B cell (primary cell): ENCODE measurements at regions not wholly inside any gene's neighbourhood (a gene's known extent, or its start where the extent isn't known, plus 50 kb on each side); places are given as distances from the start of the nearest gene placed in this dataset.

Experiments
- ATAC-seq: fragments of 200-7000 bp; cut with Tn5 transposase; one replicate; pipeline ENCODE4 v1.10.0; 2021; ENCODE audit warnings: low read depth, mild to moderate bottlenecking, moderate number of reproducible peaks, moderate library complexity
- CTCF ChIA-PET: fragments of 350-600 bp; sonication (Branson Sonifier 250); formaldehyde crosslinking; loops from one replicate; lab custom pipeline; 2021; ENCODE audit warnings: antibody characterized with exemption, inconsistent platforms; lab: Charles Lee
- POLR2A ChIA-PET: fragments of 350-600 bp; sonication (Branson Sonifier 250); formaldehyde crosslinking; loops from one replicate; lab custom pipeline; 2021; ENCODE audit warnings: antibody characterized with exemption; lab: Charles Lee
- DNase-seq: peaks from one replicate; pipeline ENCODE4 v3.0.0; 2013
- H2AFZ ChIP-seq: 2 replicates; pipeline ENCODE4 v1.6.1; 2012; ENCODE audit warnings: mild to moderate bottlenecking, low read depth, low read length; ENCODE audit not compliant: insufficient read depth, poor library complexity, severe bottlenecking
- H3K27ac ChIP-seq, 2 donors: 1 replicate in 1 of 2; 2 replicates in 1 of 2; pipeline ENCODE4 v1.5.1; 2012 to 2013; ENCODE audit warnings: low read length in 2 of 2, mild to moderate bottlenecking in 2 of 2, moderate library complexity in 1 of 2
- H3K27me3 ChIP-seq, 4 experiments: fragments of 200-600 bp in 1 of 4; sonication (generic) in 1 of 4; replicated peaks in 1 of 4; 1 replicate in 2 of 4; 2 replicates in 2 of 4; pipeline versions ENCODE4 v1.6.1 to v1.7.0; 2013 to 2016; ENCODE audit warnings: low read length in 3 of 4, mild to moderate bottlenecking in 2 of 4, mixed read lengths in 1 of 4, moderate library complexity in 1 of 4; ENCODE audit not compliant: insufficient read depth in 4 of 4, control insufficient read depth in 3 of 4; ENCODE audit errors: control extremely low read depth in 1 of 4
- H3K36me3 ChIP-seq, 2 experiments: replicated peaks in 1 of 2; 1 replicate in 1 of 2; 2 replicates in 1 of 2; pipeline versions ENCODE4 v1.6.1 to v1.7.1; 2013; ENCODE audit warnings: low read length in 1 of 2; ENCODE audit not compliant: insufficient read depth in 2 of 2, control insufficient read depth in 1 of 2; ENCODE audit errors: control extremely low read depth in 1 of 2, extremely low read depth in 1 of 2
- H3K4me1 ChIP-seq, 2 donors: fragments of 200-600 bp in 1 of 2; sonication (generic) in 1 of 2; 1 replicate in 1 of 2; 2 replicates in 1 of 2; pipeline versions ENCODE4 v1.5.1 to v1.6.1; 2013 to 2017; ENCODE audit warnings: low read length in 2 of 2; ENCODE audit not compliant: control insufficient read depth in 2 of 2, insufficient read depth in 2 of 2
- H3K4me2 ChIP-seq: replicated peaks from 2 replicates; pipeline ENCODE3; 2012; ENCODE audit warnings: mild to moderate bottlenecking, low read depth, low read length; ENCODE audit not compliant: poor library complexity, severe bottlenecking
- H3K4me3 ChIP-seq, 5 experiments: fragments of 200-600 bp in 1 of 5; sonication (generic) in 1 of 5; 1 replicate in 3 of 5; 2 replicates in 2 of 5; pipeline versions ENCODE4 v1.5.1 to v1.7.0; 2011 to 2016; ENCODE audit warnings: low read length in 4 of 5, mild to moderate bottlenecking in 4 of 5, low read depth in 2 of 5, control low read depth in 1 of 5, moderate library complexity in 1 of 5; ENCODE audit not compliant: insufficient read depth in 1 of 5; ENCODE audit errors: control extremely low read depth in 1 of 5, extremely low read depth in 1 of 5
- H3K79me2 ChIP-seq: fragments of 200-600 bp; sonication (generic); one replicate; pipeline ENCODE4 v1.6.0; 2016; ENCODE audit warnings: low read length; ENCODE audit not compliant: control insufficient read depth, insufficient read depth
- H3K9ac ChIP-seq: fragments of 200-600 bp; sonication (generic); 2 replicates; pipeline ENCODE4 v1.6.1; 2017; ENCODE audit warnings: mild to moderate bottlenecking, low read length, moderate library complexity
- H3K9me3 ChIP-seq, 3 donors: one replicate each; pipeline versions ENCODE4 v1.6.1 to v1.7.1; 2013; ENCODE audit warnings: low read length in 2 of 3; ENCODE audit not compliant: control insufficient read depth in 2 of 3, insufficient read depth in 1 of 3; ENCODE audit errors: control extremely low read depth in 1 of 3
- H4K20me1 ChIP-seq: 2 replicates; pipeline ENCODE4 v1.6.0; 2012; ENCODE audit warnings: mild to moderate bottlenecking, low read length; ENCODE audit not compliant: insufficient read depth, control insufficient read depth, poor library complexity, severe bottlenecking
- H3K27ac Mint-ChIP-seq: one replicate; pipeline ENCODE4 v1.8.0; 2021; ENCODE audit warnings: mixed read lengths
- H3K27me3 Mint-ChIP-seq: one replicate; pipeline ENCODE4 v1.8.0; 2021; ENCODE audit warnings: mixed read lengths
- H3K4me1 Mint-ChIP-seq: one replicate; pipeline ENCODE4 v1.8.0; 2021; ENCODE audit warnings: mixed read lengths
- H3K4me3 Mint-ChIP-seq: one replicate; pipeline ENCODE4 v1.8.0; 2021; ENCODE audit warnings: mixed read lengths
- H3K9me3 Mint-ChIP-seq: one replicate; pipeline ENCODE4 v1.8.0; 2022; ENCODE audit warnings: mixed read lengths; ENCODE audit not compliant: insufficient read depth
- CTCF ChIP-seq: fragments of 200-600 bp; IDR thresholded peaks from one replicate; pipeline ENCODE4 v1.8.0; 2022; ENCODE audit warnings: antibody characterized with exemption, mild to moderate bottlenecking
- EZH2 ChIP-seq: IDR thresholded peaks from 2 replicates; pipeline ENCODE4 v1.6.1; 2012; ENCODE audit warnings: borderline replicate concordance, low read depth, mild to moderate bottlenecking, moderate library complexity, low read length; ENCODE audit not compliant: insufficient read depth, poor library complexity, severe bottlenecking
- WGBS: methylation state at CpG from one replicate; pipeline ENCODE4 v1.1.5; 2013; ENCODE audit warnings: missing lambda C conversion rate; ENCODE audit not compliant: insufficient coverage; 5-methylcytosine and 5-hydroxymethylcytosine counted together
- intact Hi-C: fragments of 100-400 bp; cut with micrococcal nuclease; formaldehyde crosslinking; loops from one replicate; pipeline ENCODE4 v1.10.0; 2022

- no peak overlapping the region for H3K4me3 Mint-ChIP-seq
- ATAC-seq (no peak), DNase-seq (no peak)
- H3K9me3 ChIP-seq: peaks cover 0 to 25% (median 0%) of the 10 kb centered on the region in 3 donors
- no peaks in the 10 kb centered on the region for H3K4me1 Mint-ChIP-seq
- H4K20me1 ChIP-seq: no peaks in the 10 kb centered on the region
- intact Hi-C loops: no loop called here
- TF ChIP-seq CTCF: no peak
- TF ChIP-seq EZH2: no peak
- no peaks in the 10 kb centered on the region for H3K36me3 ChIP-seq
- H3K27me3 Mint-ChIP-seq: peaks cover 10% of the 10 kb centered on the region
- H3K9me3 Mint-ChIP-seq: peaks cover 2% of the 10 kb centered on the region
- H3K4me1 ChIP-seq: no peaks in the 10 kb centered on the region
- H3K79me2 ChIP-seq: no peaks in the 10 kb centered on the region
- H3K9ac ChIP-seq: no peak overlapping the region
- no peaks in the 10 kb centered on the region for H3K27me3 ChIP-seq
- CTCF ChIA-PET: no interaction called here
- POLR2A ChIA-PET: no interaction called here
- no peak overlapping the region for H3K27ac ChIP-seq
- no peak overlapping the region for H3K27ac Mint-ChIP-seq
- no peak overlapping the region for H3K4me3 ChIP-seq
- H2AFZ ChIP-seq: no peak overlapping the region
- H3K4me2 ChIP-seq: no peak overlapping the region
- WGBS: 77% methylated on average over 2 of the region's 3 CpGs
Measured at GRCh38 chr11:116557282-116557681, 215.5 kb downstream of the BUD13 start.

GRCh38 chr11:116556483-116556882 is 216.3 kb downstream of the BUD13 start:
- Histone ChIP-seq H3K79me2 (no peaks in the 10 kb centered on the region), H3K27ac (no peak overlapping the region), H3K4me2 (no peak overlapping the region), H2AFZ (no peak overlapping the region), H3K4me1 (no peaks in the 10 kb centered on the region), H3K9me3 (peaks cover 0 to 25% (median 0%) of the 10 kb centered on the region in 3 donors), H4K20me1 (no peaks in the 10 kb centered on the region), H3K9ac (no peak overlapping the region), H3K36me3 (no peaks in the 10 kb centered on the region), H3K4me3 (no peak overlapping the region), H3K27me3 (no peaks in the 10 kb centered on the region)
- no peak overlapping the region for H3K27ac Mint-ChIP-seq
- TF ChIP-seq EZH2: no peak
- no peak for TF ChIP-seq CTCF
- intact Hi-C loops: no loop called here
- H3K4me1 Mint-ChIP-seq: no peaks in the 10 kb centered on the region
- ATAC-seq (no peak), DNase-seq (no peak)
- WGBS: no CpG with 5 or more reads among the region's 2 CpGs
- POLR2A ChIA-PET: no interaction called here
- H3K4me3 Mint-ChIP-seq: no peak overlapping the region
- peaks cover 14% of the 10 kb centered on the region for H3K27me3 Mint-ChIP-seq
- peaks cover 2% of the 10 kb centered on the region for H3K9me3 Mint-ChIP-seq
- CTCF ChIA-PET: no interaction called here
